OCI-LY1 (cell line): ENCODE measurements at regions not wholly inside any gene's neighbourhood (a gene's known extent, or its start where the extent isn't known, plus 50 kb on each side); places are given as distances from the start of the nearest gene placed in this dataset.

ENCODE experiments used
- H2AFZ ChIP-seq: fragments of 200-600 bp; sonication (generic), shearing (Covaris generic); 2 replicates; pipeline ENCODE4 v1.6.0; 2014; ENCODE audit warnings: antibody characterized with exemption, mild to moderate bottlenecking, low read length
- H3F3A ChIP-seq: fragments of 200-600 bp; sonication (generic), shearing (Covaris generic); 2 replicates; pipeline ENCODE4 v1.6.0; 2014; ENCODE audit warnings: mild to moderate bottlenecking, antibody characterized with exemption, low read length, moderate library complexity; ENCODE audit not compliant: insufficient read depth
- H3K27ac ChIP-seq: fragments of 200-600 bp; sonication (generic); 2 replicates; pipeline ENCODE4 v1.5.1; 2014; ENCODE audit warnings: low read length, mixed run types, mild to moderate bottlenecking, low read depth; ENCODE audit not compliant: poor library complexity, severe bottlenecking
- H3K27me3 ChIP-seq: fragments of 200-600 bp; sonication (generic); 2 replicates; pipeline ENCODE4 v1.6.0; 2014; ENCODE audit warnings: antibody characterized with exemption, mild to moderate bottlenecking, low read length, moderate library complexity; ENCODE audit not compliant: insufficient read depth
- H3K36me3 ChIP-seq: fragments of 200-600 bp; sonication (generic); 2 replicates; pipeline ENCODE4 v1.6.1; 2014; ENCODE audit warnings: mild to moderate bottlenecking, antibody characterized with exemption, low read length, moderate library complexity, mixed read lengths; ENCODE audit not compliant: insufficient read depth
- H3K4me1 ChIP-seq: fragments of 200-600 bp; sonication (generic); 2 replicates; pipeline ENCODE4 v1.5.1; 2014; ENCODE audit warnings: mild to moderate bottlenecking, low read length, moderate library complexity; ENCODE audit not compliant: insufficient read depth, severe bottlenecking
- H3K4me2 ChIP-seq: fragments of 200-600 bp; sonication (generic), shearing (Covaris generic); 2 replicates; pipeline ENCODE4 v1.6.1; 2014; ENCODE audit warnings: low read length
- H3K4me3 ChIP-seq: fragments of 200-600 bp; sonication (generic); 2 replicates; pipeline ENCODE4 v1.5.1; 2014; ENCODE audit warnings: low read length, low read depth, mild to moderate bottlenecking, mixed read lengths; ENCODE audit not compliant: poor library complexity, severe bottlenecking
- H3K79me2 ChIP-seq: fragments of 200-600 bp; shearing (Covaris generic); 2 replicates; pipeline ENCODE4 v1.6.1; 2016; ENCODE audit warnings: mixed run types, low read length, mixed read lengths; ENCODE audit not compliant: insufficient read depth
- H3K9ac ChIP-seq: fragments of 200-600 bp; sonication (generic), shearing (Covaris generic); 2 replicates; pipeline ENCODE4 v1.6.1; 2014; ENCODE audit warnings: mild to moderate bottlenecking, low read length, mixed read lengths
- H3K9me2 ChIP-seq: fragments of 200-600 bp; sonication (generic), shearing (Covaris generic); 2 replicates; pipeline ENCODE4 v1.6.1; 2014; ENCODE audit warnings: low read depth, mild to moderate bottlenecking, low read length, mixed read lengths
- H3K9me3 ChIP-seq: fragments of 200-600 bp; shearing (Covaris generic); 2 replicates; pipeline ENCODE4 v1.6.1; 2014; ENCODE audit warnings: low read length, mixed read lengths
- H4K20me1 ChIP-seq: fragments of 200-600 bp; sonication (generic), shearing (Covaris generic); 2 replicates; pipeline ENCODE4 v1.6.0; 2016; ENCODE audit warnings: mild to moderate bottlenecking, low read length; ENCODE audit not compliant: insufficient read depth
- CTCF ChIP-seq: fragments of 200-600 bp; sonication (generic), shearing (Covaris generic); IDR thresholded peaks from 2 replicates; pipeline ENCODE4 v1.5.1; 2017; ENCODE audit warnings: mild to moderate bottlenecking, antibody characterized with exemption, low read length, moderate library complexity, mixed read lengths
- EZH2 ChIP-seq: fragments of 200-600 bp; sonication (generic), shearing (Covaris generic); IDR thresholded peaks from 2 replicates; pipeline ENCODE4 v1.8.0; 2017; ENCODE audit warnings: borderline replicate concordance, mixed run types, mild to moderate bottlenecking, antibody characterized with exemption, low read length, moderate library complexity, mixed read lengths

- no peaks in the 10 kb centered on the region for H3K36me3 ChIP-seq
- TF ChIP-seq EZH2, result no peak
- TF ChIP-seq CTCF, result no peak
- no peaks in the 10 kb centered on the region for H3K9me3 ChIP-seq
- H3K9me2 ChIP-seq, result no peaks in the 10 kb centered on the region
- H2AFZ ChIP-seq, result no peak overlapping the region
- H3K4me1 ChIP-seq, result no peaks in the 10 kb centered on the region
- no peak overlapping the region for H3K4me3 ChIP-seq
- no peaks in the 10 kb centered on the region for H3K27me3 ChIP-seq
- H3K4me2 ChIP-seq, result no peak overlapping the region
- H3K27ac ChIP-seq, result no peak overlapping the region
- no peaks in the 10 kb centered on the region for H3F3A ChIP-seq
- no peaks in the 10 kb centered on the region for H4K20me1 ChIP-seq
- H3K79me2 ChIP-seq, result no peaks in the 10 kb centered on the region
- no peak overlapping the region for H3K9ac ChIP-seq
Measured at GRCh38 chr10:61110936-61111335, 167.0 kb upstream of the RHOBTB1 start.

GRCh38 chr10:61110188-61110844, 166.3 kb upstream of the RHOBTB1 start:
- Histone ChIP-seq H3K4me2 (no peak overlapping the region), H3K9ac (no peak overlapping the region), H3F3A (no peaks in the 10 kb centered on the region), H3K9me2 (no peaks in the 10 kb centered on the region), H2AFZ (no peak overlapping the region), H3K79me2 (no peaks in the 10 kb centered on the region), H3K4me1 (no peaks in the 10 kb centered on the region), H4K20me1 (no peaks in the 10 kb centered on the region), H3K27ac (no peak overlapping the region), H3K9me3 (no peaks in the 10 kb centered on the region), H3K36me3 (no peaks in the 10 kb centered on the region), H3K27me3 (no peaks in the 10 kb centered on the region), H3K4me3 (no peak overlapping the region)
- TF ChIP-seq EZH2 (no peak), CTCF (no peak)

- no peak overlapping the region for H3K9ac ChIP-seq
- H3K4me3 ChIP-seq, result no peak overlapping the region
- H3K27me3 ChIP-seq, result no peaks in the 10 kb centered on the region
- H3K9me2 ChIP-seq, result no peaks in the 10 kb centered on the region
- no peaks in the 10 kb centered on the region for H4K20me1 ChIP-seq
- H3K36me3 ChIP-seq, result no peaks in the 10 kb centered on the region
- H2AFZ ChIP-seq, result no peak overlapping the region
- H3K79me2 ChIP-seq, result no peaks in the 10 kb centered on the region
- no peak overlapping the region for H3K27ac ChIP-seq
- no peaks in the 10 kb centered on the region for H3K4me1 ChIP-seq
- no peak overlapping the region for H3K4me2 ChIP-seq
- no peaks in the 10 kb centered on the region for H3F3A ChIP-seq
- no peak for TF ChIP-seq CTCF
- H3K9me3 ChIP-seq, result no peaks in the 10 kb centered on the region
Measured at GRCh38 chr10:61108915-61109314, 164.9 kb upstream of the RHOBTB1 start.
